ENCODE measurements at regions not wholly inside any gene's neighbourhood (a gene's known extent, or its start where the extent isn't known, plus 50 kb on each side); places are given as distances from the start of the nearest gene placed in this dataset.

DNA sequence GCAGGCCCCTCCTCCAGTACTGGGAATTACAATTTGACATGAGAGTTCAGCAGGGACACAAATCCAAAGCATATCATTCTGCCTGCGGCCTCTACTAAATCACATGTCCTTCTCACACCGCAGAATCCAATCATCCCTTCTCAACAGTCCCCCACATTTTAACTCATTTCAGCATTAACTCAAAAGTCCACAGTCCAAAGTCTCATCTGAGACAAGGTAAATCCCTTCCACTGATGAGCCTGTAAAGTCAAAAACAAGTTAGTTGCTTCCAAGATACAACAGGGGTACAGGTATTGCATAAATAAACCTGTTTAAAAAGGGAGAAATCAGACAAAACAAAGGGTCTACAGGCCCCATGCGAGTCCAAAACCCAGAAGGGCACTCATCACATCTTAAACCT lies 64.0 kb downstream of the EBNA1BP2 start:
- BruUV-seq (replicated peaks) = no TSS peak
- ChIA-PET POLR2A (ENCODE audit: low non-redundant PET) (no interaction called here), CTCF (no interaction called here)
- intact Hi-C loops (cut with micrococcal nuclease; ENCODE audit: unreplicated experiment) = no loop called here
- Histone ChIP-seq H3K36me3 (ENCODE audit: insufficient read depth, low read length, poor library complexity, severe bottlenecking) (no peaks in the 10 kb centered on the region), H3K4me3 (ENCODE audit: low read depth, low read length, poor library complexity, severe bottlenecking) (no peak overlapping the region), H3K27me3 (replicated peaks; ENCODE audit: insufficient read depth, low read depth, low read length, poor library complexity) (no peaks in the 10 kb centered on the region), H3K4me1 (ENCODE audit: insufficient read depth, low read length, poor library complexity, severe bottlenecking) (no peaks in the 10 kb centered on the region), H3K9me3 (ENCODE audit: low read depth, low read length, poor library complexity, severe bottlenecking) (no peaks in the 10 kb centered on the region), H3K27ac (ENCODE audit: low read depth, low read length, poor library complexity, severe bottlenecking) (no peak overlapping the region)
- no peak for DNase-seq (ENCODE audit: low spot score)
- no peak for TF ChIP-seq EZH2 (IDR thresholded peaks at IDR 0.05; ENCODE audit: borderline replicate concordance, low read depth, low read length, poor library complexity, severe bottlenecking)
- TF ChIP-seq, protein P1, sequence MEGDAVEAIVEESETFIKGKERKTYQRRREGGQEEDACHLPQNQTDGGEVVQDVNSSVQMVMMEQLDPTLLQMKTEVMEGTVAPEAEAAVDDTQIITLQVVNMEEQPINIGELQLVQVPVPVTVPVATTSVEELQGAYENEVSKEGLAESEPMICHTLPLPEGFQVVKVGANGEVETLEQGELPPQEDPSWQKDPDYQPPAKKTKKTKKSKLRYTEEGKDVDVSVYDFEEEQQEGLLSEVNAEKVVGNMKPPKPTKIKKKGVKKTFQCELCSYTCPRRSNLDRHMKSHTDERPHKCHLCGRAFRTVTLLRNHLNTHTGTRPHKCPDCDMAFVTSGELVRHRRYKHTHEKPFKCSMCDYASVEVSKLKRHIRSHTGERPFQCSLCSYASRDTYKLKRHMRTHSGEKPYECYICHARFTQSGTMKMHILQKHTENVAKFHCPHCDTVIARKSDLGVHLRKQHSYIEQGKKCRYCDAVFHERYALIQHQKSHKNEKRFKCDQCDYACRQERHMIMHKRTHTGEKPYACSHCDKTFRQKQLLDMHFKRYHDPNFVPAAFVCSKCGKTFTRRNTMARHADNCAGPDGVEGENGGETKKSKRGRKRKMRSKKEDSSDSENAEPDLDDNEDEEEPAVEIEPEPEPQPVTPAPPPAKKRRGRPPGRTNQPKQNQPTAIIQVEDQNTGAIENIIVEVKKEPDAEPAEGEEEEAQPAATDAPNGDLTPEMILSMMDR (conservative IDR thresholded peaks at IDR 0.05; ENCODE audit: low read depth, low read length) = no peak

DNA sequence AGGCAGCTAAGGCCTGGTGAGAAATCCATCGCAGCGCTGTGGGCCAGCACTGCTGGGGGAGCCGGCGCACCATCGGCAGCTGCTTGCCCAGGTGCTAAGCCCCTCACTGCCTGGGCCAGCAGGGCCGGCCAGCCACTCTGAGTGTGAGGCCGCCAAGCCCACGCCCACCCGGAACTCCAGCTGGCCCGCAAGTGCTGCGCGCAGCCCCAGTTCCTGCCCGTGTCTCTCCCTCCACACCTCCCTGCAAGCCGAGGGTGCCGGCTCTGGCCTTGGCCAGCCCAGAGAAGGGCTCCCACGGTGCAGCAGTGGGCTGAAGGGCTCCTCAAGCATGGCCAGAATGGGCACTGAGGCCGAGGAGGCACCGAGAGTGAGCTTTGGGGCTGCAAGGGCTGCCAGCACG lies 64.4 kb downstream of the EBNA1BP2 start:
- Histone ChIP-seq H3K27ac (ENCODE audit: low read depth, low read length, poor library complexity, severe bottlenecking) (no peak overlapping the region), H3K36me3 (ENCODE audit: insufficient read depth, low read length, poor library complexity, severe bottlenecking) (no peaks in the 10 kb centered on the region), H3K4me3 (ENCODE audit: low read depth, low read length, poor library complexity, severe bottlenecking) (no peak overlapping the region), H3K9me3 (ENCODE audit: low read depth, low read length, poor library complexity, severe bottlenecking) (no peaks in the 10 kb centered on the region), H3K4me1 (ENCODE audit: insufficient read depth, low read length, poor library complexity, severe bottlenecking) (no peaks in the 10 kb centered on the region), H3K27me3 (replicated peaks; ENCODE audit: insufficient read depth, low read depth, low read length, poor library complexity) (no peaks in the 10 kb centered on the region)
- intact Hi-C loops (cut with micrococcal nuclease; ENCODE audit: unreplicated experiment) = no loop called here
- no TSS peak for BruUV-seq (replicated peaks)
- ChIA-PET POLR2A (ENCODE audit: low non-redundant PET) (no interaction called here), CTCF (no interaction called here)
- TF ChIP-seq EZH2 (IDR thresholded peaks at IDR 0.05; ENCODE audit: borderline replicate concordance, low read depth, low read length, poor library complexity, severe bottlenecking) = no peak
- TF ChIP-seq, protein P1 (conservative IDR thresholded peaks at IDR 0.05; ENCODE audit: low read depth, low read length) = no peak
- no peak for DNase-seq (ENCODE audit: low spot score)

GRCh38 chr1:43104027-43104763 lies 67.9 kb downstream of the EBNA1BP2 start:
- no peaks in the 10 kb centered on the region for H3K4me1 ChIP-seq (ENCODE audit: insufficient read depth, low read length, poor library complexity, severe bottlenecking)
- no TSS peak for BruUV-seq (replicated peaks)
- no peak overlapping the region for H3K4me3 ChIP-seq (ENCODE audit: low read depth, low read length, poor library complexity, severe bottlenecking)
- ChIA-PET CTCF (no interaction called here), POLR2A (ENCODE audit: low non-redundant PET) (no interaction called here)
- no peaks in the 10 kb centered on the region for H3K36me3 ChIP-seq (ENCODE audit: insufficient read depth, low read length, poor library complexity, severe bottlenecking)
- H3K27me3 ChIP-seq (replicated peaks; ENCODE audit: insufficient read depth, low read depth, low read length, poor library complexity) = no peaks in the 10 kb centered on the region
- TF ChIP-seq EZH2 (IDR thresholded peaks at IDR 0.05; ENCODE audit: borderline replicate concordance, low read depth, low read length, poor library complexity, severe bottlenecking) = no peak
- TF ChIP-seq, protein P1 (conservative IDR thresholded peaks at IDR 0.05; ENCODE audit: low read depth, low read length) = no peak
- intact Hi-C loops (cut with micrococcal nuclease; ENCODE audit: unreplicated experiment) = no loop called here
- DNase-seq (ENCODE audit: low spot score) = no peak
- no peak overlapping the region for H3K27ac ChIP-seq (ENCODE audit: low read depth, low read length, poor library complexity, severe bottlenecking)
- no peaks in the 10 kb centered on the region for H3K9me3 ChIP-seq (ENCODE audit: low read depth, low read length, poor library complexity, severe bottlenecking)
